AG09309 (cell line): ENCODE measurements at regions not wholly inside any gene's neighbourhood (a gene's known extent, or its start where the extent isn't known, plus 50 kb on each side); places are given as distances from the start of the nearest gene placed in this dataset.

Experiments used
- DNase-seq: peaks from one replicate; pipeline ENCODE4 v3.0.0-alpha.2; 2010; ENCODE audit warnings: low read depth
- H3K4me3 ChIP-seq: 2 replicates; pipeline ENCODE4 v1.5.1; 2011; ENCODE audit warnings: mild to moderate bottlenecking, low read depth, low read length, moderate library complexity; ENCODE audit not compliant: control insufficient read depth
- TF ChIP-seq, protein P1 (sequence below): IDR thresholded peaks from 2 replicates; pipeline ENCODE4 v1.5.1; 2011; ENCODE audit warnings: mild to moderate bottlenecking, low read depth, low read length, inconsistent platforms; ENCODE audit not compliant: insufficient read depth, control insufficient read depth; ENCODE audit errors: missing control alignments

DNA sequence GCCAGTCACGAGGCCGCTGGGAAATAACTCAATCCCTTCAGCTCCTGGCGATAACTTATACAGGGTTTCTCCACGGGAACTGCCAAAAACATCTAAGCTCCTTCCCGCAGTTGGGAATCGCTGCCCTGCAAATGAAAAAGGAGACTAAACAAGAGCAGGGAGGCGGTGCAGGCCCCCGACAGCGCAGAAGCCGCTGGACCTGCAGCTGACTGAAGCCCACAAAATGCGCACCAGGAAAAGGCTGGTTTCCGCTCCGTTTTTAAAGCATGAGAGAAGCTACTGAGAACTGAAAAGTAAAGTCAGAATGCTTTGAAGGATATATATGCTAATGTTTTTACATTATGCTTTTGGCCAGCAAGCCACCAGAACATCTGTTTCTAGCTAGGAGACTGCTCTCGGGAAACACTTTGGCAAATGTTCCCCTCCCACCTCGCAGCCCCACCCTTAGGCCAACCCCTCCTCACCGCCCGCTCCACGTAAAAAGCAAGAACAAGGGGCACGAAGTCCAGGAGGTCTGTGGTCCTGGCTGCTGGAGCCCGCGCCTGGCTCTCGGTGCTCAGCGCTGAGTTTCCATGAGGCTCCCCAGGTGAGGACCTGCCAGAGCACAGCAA is 90.5 kb downstream of the SOD2 start:
- H3K4me3 ChIP-seq: no peak overlapping the region
- TF ChIP-seq, protein P1, sequence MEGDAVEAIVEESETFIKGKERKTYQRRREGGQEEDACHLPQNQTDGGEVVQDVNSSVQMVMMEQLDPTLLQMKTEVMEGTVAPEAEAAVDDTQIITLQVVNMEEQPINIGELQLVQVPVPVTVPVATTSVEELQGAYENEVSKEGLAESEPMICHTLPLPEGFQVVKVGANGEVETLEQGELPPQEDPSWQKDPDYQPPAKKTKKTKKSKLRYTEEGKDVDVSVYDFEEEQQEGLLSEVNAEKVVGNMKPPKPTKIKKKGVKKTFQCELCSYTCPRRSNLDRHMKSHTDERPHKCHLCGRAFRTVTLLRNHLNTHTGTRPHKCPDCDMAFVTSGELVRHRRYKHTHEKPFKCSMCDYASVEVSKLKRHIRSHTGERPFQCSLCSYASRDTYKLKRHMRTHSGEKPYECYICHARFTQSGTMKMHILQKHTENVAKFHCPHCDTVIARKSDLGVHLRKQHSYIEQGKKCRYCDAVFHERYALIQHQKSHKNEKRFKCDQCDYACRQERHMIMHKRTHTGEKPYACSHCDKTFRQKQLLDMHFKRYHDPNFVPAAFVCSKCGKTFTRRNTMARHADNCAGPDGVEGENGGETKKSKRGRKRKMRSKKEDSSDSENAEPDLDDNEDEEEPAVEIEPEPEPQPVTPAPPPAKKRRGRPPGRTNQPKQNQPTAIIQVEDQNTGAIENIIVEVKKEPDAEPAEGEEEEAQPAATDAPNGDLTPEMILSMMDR: no peak
- DNase-seq: no peak

GRCh38 chr6:159601211-159601610 is 91.8 kb downstream of the SOD2 start:
- no peak for DNase-seq
- TF ChIP-seq, protein P1: no peak
- no peak overlapping the region for H3K4me3 ChIP-seq

GRCh38 chr6:159595173-159595572 is 97.9 kb downstream of the SOD2 start:
- TF ChIP-seq, protein P1: no peak
- H3K4me3 ChIP-seq: no peak overlapping the region
- DNase-seq: no peak

- TF ChIP-seq, protein P1: no peak
- no peak overlapping the region for H3K4me3 ChIP-seq
- peak; percentile 33 for DNase-seq
Measured at GRCh38 chr6:159594750-159595117, 98.3 kb downstream of the SOD2 start.

DNA sequence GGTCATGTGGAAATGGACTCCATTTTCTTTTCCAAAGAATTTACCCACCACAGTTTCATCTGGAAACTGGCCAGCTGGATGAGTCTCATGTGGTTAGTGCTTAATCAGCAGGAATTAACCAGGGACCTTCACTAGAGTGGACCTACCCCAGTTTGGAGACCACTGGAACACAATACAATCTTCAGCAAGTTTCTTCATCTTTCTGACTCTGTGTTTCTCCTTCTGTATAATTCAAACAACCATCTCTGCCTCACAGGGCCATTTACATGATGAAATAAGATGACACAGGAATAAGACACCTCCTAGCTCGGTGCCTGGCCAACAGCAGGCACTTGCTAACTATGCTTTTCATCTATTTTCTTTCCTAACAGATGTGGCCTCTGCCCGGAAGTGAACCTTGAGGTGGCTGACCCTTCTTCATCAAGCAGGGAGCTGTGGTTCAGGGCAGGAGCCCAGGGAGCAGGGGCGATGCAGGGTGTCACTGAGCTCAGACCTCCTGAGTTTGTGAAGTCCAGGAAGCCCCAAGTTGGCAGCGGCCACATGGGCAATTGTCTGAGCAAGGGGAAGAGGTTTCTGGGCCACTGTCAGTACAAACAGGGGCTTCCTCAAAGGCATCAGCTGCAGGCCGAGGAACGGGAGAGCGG is 98.8 kb downstream of the SOD2 start:
- H3K4me3 ChIP-seq: no peak overlapping the region
- TF ChIP-seq, protein P1: no peak
- DNase-seq: no peak

- no peak for DNase-seq
- TF ChIP-seq, protein P1: no peak
- H3K4me3 ChIP-seq: no peak overlapping the region
Measured at GRCh38 chr6:159590835-159591234, 102.2 kb downstream of the SOD2 start.

DNA sequence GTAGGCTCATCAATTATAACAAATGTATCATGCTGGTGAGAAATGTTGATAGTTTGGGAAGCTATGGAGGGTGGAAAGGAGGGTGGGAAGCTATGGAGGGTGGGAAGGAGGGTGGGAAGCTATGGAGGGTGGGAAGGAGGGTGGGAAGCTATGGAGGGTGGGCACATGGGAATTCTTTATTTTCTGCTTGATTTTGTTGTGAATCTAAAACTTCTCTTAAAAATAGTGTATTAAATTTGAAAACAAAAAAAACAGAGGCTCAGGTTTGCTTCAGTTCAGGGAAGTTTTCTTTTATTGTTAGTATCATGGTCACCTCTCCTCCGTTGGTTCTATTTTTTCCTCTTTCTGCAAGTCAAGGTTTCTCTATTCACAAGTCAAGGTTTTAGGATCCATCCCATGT is 106.4 kb downstream of the SOD2 start:
- no peak overlapping the region for H3K4me3 ChIP-seq
- DNase-seq: no peak
- TF ChIP-seq, protein P1: no peak
